ENCODE measurements at regions not wholly inside any gene's neighbourhood (a gene's known extent, or its start where the extent isn't known, plus 50 kb on each side); places are given as distances from the start of the nearest gene placed in this dataset.

DNA sequence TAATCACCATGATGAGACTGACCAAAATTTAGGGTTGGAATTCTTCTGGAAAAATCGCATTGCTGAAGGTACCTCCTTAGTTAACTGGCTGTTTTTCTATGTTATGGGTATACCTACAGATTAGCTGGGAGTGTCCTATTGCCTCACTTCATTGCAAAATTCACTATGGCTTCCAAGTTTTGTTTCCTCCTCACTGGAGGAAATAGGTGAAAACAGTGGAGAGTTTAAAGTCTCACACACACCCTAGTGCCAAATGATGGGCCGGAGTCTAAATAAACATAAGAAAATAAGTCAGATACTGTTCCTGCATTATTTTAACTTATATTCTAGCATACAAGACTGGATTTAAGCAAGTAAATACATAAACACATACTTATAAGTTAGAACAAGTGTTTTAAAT, 98.2 kb downstream of the AHR start:
- intact Hi-C loops (cut with DNase I, micrococcal nuclease), result no loop called here
- Mint-ChIP-seq H3K27me3 (peaks cover 10% of the 10 kb centered on the region), H3K4me3 (no peak overlapping the region), H3K4me1 (peaks cover 13% of the 10 kb centered on the region), H3K9me3 (ENCODE audit: low read depth) (peaks cover 16% of the 10 kb centered on the region), H3K36me3 (ENCODE audit: low read depth) (peaks cover 2% of the 10 kb centered on the region), H3K27ac (no peak overlapping the region)
- no peak for ATAC-seq
- ChIA-PET POLR2A (no interaction called here), CTCF (no interaction called here)
- no peak for DNase-seq

DNA sequence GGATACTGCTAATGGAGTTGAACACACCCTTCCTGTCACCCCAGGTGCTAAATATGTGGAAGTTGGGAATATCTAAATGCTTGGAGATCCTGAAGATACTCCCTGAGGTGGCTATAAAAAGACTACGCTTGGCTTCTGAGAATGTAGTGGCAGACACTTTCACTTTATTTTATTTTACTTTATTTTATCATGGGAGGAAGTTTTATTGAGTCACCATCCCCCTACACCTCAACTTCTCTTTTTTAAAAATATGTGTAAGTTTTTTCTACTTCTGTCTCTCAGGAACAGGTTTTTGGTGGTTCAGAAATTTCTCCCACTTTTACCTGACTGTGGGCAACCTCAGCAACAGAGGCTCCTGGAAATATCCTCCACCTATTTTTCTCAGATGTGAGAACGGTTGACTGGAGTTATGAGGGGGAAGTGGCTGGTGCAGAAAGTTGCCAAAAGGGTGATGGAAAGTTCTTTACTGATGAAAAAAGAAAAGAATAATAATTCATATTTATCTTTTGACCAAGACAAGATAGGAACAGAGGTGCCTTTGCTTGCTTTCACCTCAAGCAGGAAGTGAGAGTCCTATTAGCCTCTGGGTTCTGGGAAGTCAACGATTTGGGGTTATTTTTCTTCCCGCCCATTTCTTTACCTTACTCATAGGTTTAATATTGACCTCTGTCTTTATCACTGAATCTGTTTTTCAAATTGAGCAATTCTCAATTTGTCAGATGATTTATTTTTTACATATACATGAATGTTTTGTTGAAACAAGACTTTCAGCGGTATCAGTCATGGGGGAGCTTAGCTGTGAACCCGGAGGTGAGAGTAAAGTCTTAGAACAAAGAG, 103.6 kb downstream of the AHR start:
- peak overlapping the region; percentile 17 for H3K4me3 Mint-ChIP-seq
- CTCF ChIA-PET, result interaction anchor here (0.7 to 1.7 kb wide), 4 partner anchors 40 to 253 kb away, joined by 3 to 4 read pairs (median 3); no protein-coding TSS in a partner anchor
- H3K9me3 Mint-ChIP-seq (ENCODE audit: low read depth), result no peaks in the 10 kb centered on the region
- POLR2A ChIA-PET, result interaction anchor here (0.9 to 1.2 kb wide), 2 partner anchors 90 to 242 kb away, joined by 3 read pairs; no protein-coding TSS in a partner anchor
- no peaks in the 10 kb centered on the region for H3K36me3 Mint-ChIP-seq (ENCODE audit: low read depth)
- H3K27me3 Mint-ChIP-seq, result peaks cover 5% of the 10 kb centered on the region
- DNase-seq (peak; percentile 29), ATAC-seq (peak; percentile 82)
- H3K4me1 Mint-ChIP-seq, result peaks cover 26% of the 10 kb centered on the region
- H3K27ac Mint-ChIP-seq, result peak overlapping the region; percentile 83
- intact Hi-C loops (cut with DNase I, micrococcal nuclease), result loop anchor here (1.0 to 5.0 kb wide), 5 partner anchors 37 to 263 kb away; no protein-coding TSS in a partner anchor

DNA sequence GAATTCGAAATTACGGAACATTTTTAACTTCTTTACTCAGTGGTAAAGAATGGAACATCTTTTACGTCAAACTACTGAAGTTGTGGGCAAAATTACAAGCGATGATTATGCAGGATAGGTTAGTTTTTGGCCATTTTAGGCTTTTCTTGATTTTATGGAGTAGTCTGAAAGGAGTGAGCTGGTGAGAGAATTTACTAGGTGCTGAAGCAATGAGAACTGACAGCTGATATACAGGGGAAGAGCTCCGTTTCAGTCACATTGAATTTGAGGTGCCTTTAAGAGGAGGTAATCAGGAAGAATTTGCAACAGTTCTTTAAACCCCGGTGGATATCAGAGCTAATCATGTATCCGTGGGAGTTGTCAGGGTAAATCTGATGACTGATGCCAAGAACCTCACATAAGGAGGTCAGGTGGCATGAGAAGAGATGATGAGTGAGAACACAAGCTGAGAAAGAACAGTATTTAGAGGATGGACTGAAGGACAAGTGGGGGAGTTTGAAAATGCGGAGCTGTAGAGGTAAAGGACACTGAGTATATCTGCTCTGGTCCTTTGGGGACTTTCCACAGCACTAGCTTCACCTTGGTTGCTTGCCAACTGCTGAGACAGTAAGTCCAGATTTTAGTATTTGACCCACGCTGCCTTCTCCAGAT, 104.3 kb downstream of the AHR start:
- Mint-ChIP-seq H3K27ac (peak overlapping the region; percentile 83), H3K36me3 (ENCODE audit: low read depth) (no peaks in the 10 kb centered on the region), H3K4me3 (peak overlapping the region; percentile 17), H3K27me3 (peaks cover 3% of the 10 kb centered on the region), H3K4me1 (peaks cover 28% of the 10 kb centered on the region), H3K9me3 (ENCODE audit: low read depth) (no peaks in the 10 kb centered on the region)
- ChIA-PET POLR2A (interaction anchor here (0.7 to 1.2 kb wide), 5 partner anchors 90 to 648 kb away, joined by 3 to 6 read pairs (median 3); no protein-coding TSS in a partner anchor), CTCF (interaction anchor here (0.6 to 1.7 kb wide), 7 partner anchors 39 to 989 kb away, joined by 3 to 4 read pairs (median 3); no protein-coding TSS in a partner anchor)
- peak; percentile 69 for ATAC-seq
- intact Hi-C loops (cut with DNase I, micrococcal nuclease), result loop anchor here (1.0 to 5.0 kb wide), 5 partner anchors 36 to 264 kb away; no protein-coding TSS in a partner anchor
- peak; percentile 21 for DNase-seq

DNA sequence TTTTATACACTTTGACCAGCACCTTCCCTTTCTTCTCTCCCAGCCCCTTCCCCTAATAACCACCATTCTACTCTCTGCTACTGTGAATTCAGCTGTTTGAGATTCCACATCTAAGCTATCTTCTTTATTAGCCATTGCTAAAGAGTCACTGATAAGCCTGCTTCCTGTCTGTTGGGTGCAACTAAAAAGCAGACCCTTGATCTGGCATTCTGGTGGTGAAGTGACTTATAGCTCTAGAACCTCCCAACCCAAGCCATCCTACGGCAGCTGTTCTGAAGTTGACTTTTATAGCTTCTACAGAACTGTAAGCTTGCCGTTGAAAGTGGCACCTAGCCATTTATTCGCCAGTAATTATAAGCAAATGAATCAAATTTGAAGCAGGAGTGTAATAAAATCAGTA, 105.6 kb downstream of the AHR start:
- ATAC-seq (no peak), DNase-seq (no peak)
- Mint-ChIP-seq H3K27ac (peak overlapping the region; percentile 10), H3K36me3 (ENCODE audit: low read depth) (no peaks in the 10 kb centered on the region), H3K4me3 (no peak overlapping the region), H3K4me1 (peaks cover 28% of the 10 kb centered on the region), H3K9me3 (ENCODE audit: low read depth) (no peaks in the 10 kb centered on the region), H3K27me3 (peaks cover 3% of the 10 kb centered on the region)
- intact Hi-C loops (cut with DNase I, micrococcal nuclease), result loop anchor here in 1 of 2 experiments (5.0 kb wide), 1 partner anchor 262 kb away; no protein-coding TSS in a partner anchor
- POLR2A ChIA-PET, result no interaction called here
- CTCF ChIA-PET, result interaction anchor here (0.5 to 1.3 kb wide), 4 partner anchors 26 to 669 kb away, joined by 3 to 6 read pairs (median 4); no protein-coding TSS in a partner anchor

DNA sequence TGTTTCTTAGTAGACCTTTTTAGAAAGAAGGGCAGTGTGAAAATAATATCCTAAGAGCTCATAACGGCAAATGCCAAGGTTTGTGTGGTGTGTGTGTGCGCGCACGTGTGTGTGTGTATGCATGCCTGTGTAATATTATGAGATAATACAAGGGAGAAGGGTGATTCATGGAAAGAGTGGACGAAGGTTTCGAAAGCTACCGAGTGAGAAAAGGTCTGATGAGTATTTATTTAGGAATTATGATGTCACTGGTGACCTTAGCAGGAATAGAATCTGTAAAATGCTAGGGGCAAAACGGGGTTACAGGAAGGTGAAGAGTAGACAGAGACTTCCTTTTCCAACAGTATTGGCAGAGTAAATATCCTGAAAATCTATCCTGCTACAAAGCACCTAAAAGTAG, 107.3 kb downstream of the AHR start:
- no peaks in the 10 kb centered on the region for H3K9me3 Mint-ChIP-seq (ENCODE audit: low read depth)
- no peak for ATAC-seq
- CTCF ChIA-PET, result no interaction called here
- H3K4me1 Mint-ChIP-seq, result peaks cover 22% of the 10 kb centered on the region
- no peaks in the 10 kb centered on the region for H3K36me3 Mint-ChIP-seq (ENCODE audit: low read depth)
- no peak for DNase-seq
- no peak overlapping the region for H3K4me3 Mint-ChIP-seq
- peaks cover 3% of the 10 kb centered on the region for H3K27me3 Mint-ChIP-seq
- POLR2A ChIA-PET, result no interaction called here
- intact Hi-C loops (cut with DNase I, micrococcal nuclease), result no loop called here
- no peak overlapping the region for H3K27ac Mint-ChIP-seq

DNA sequence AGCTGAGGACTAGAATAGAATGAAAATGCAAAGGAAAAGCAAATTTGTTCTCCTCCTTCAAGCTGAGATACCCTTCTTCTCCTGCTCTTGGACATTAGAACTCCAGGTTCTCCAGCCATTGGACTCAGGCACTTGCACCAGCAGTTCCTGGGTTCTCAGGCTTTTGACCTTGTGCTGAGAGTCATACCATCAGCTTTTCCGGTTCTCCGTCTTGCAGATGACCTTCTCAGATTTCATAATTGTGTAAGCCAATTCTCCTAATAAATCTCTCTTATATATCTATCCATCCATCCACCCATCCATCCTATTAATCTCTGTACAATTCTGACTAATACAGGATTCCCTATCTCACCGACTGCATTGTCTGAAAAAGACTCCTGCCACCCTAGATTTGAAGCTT, 108.3 kb downstream of the AHR start:
- Mint-ChIP-seq H3K27me3 (peaks cover 3% of the 10 kb centered on the region), H3K36me3 (ENCODE audit: low read depth) (no peaks in the 10 kb centered on the region), H3K4me3 (no peak overlapping the region), H3K9me3 (ENCODE audit: low read depth) (no peaks in the 10 kb centered on the region), H3K27ac (no peak overlapping the region), H3K4me1 (peaks cover 15% of the 10 kb centered on the region)
- ChIA-PET CTCF (no interaction called here), POLR2A (no interaction called here)
- DNase-seq (no peak), ATAC-seq (no peak)
- intact Hi-C loops (cut with DNase I, micrococcal nuclease), result no loop called here

DNA sequence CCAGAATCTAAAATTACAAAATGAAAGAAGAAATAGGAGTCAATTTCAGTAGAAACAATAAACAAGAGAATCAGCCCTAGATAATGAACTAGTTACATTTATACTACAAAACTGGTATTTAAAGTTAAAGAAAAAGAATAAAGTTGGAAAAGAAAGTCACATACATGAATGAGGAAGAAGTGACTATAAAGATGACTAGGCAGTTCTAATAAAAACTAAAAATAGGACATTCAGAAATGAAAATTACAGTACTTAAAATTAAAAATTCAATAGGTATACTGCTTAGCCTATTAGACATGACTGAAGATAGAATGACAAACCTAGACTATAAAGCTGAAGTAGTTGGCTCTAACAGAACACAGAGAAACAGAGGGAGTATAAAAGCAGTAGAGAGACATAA, 108.8 kb downstream of the AHR start:
- Mint-ChIP-seq H3K36me3 (ENCODE audit: low read depth) (no peaks in the 10 kb centered on the region), H3K27ac (no peak overlapping the region), H3K27me3 (peaks cover 3% of the 10 kb centered on the region), H3K4me3 (no peak overlapping the region), H3K9me3 (ENCODE audit: low read depth) (no peaks in the 10 kb centered on the region), H3K4me1 (peaks cover 11% of the 10 kb centered on the region)
- ChIA-PET POLR2A (no interaction called here), CTCF (no interaction called here)
- intact Hi-C loops (cut with DNase I, micrococcal nuclease), result no loop called here
- ATAC-seq, result no peak
- no peak for DNase-seq

DNA sequence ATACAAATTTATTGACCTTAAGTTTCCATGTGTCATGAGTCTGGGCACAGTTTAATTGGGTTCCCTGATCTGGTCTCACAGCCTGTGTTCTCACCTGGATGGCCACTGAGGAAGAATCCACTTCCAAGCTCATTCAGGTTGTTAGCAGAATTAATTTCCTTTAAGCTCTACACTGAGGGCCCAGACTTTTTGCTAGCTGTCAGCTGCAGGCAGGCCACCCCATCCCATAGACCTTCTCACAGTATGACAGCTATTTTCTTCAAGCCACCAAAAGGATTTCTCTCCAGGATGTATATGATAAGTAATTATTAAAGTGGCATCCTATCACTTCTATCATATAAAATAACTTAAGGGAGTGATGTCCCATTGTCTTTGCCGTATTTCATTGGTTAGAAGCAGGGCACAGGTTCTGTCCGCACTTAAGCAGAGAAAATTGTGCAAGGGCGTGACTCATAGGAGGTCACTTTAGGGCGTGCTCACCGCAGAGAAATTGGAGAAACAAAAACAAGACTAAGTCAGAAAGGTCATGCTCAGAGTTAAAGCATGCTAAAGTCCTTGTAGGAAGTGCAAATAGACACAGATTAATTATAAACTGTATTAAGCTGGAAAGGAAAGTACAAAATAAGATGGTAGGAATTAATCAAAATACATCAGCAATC, 109.9 kb downstream of the AHR start:
- ATAC-seq (no peak), DNase-seq (no peak)
- no peaks in the 10 kb centered on the region for H3K9me3 Mint-ChIP-seq (ENCODE audit: low read depth)
- intact Hi-C loops (cut with DNase I, micrococcal nuclease), result no loop called here
- no peak overlapping the region for H3K4me3 Mint-ChIP-seq
- peaks cover 2% of the 10 kb centered on the region for H3K4me1 Mint-ChIP-seq
- ChIA-PET CTCF (no interaction called here), POLR2A (interaction anchor here (0.6 kb wide), 1 partner anchor 659 kb away, joined by 5 read pairs; no protein-coding TSS in a partner anchor)
- no peak overlapping the region for H3K27ac Mint-ChIP-seq
- peaks cover 3% of the 10 kb centered on the region for H3K27me3 Mint-ChIP-seq
- no peaks in the 10 kb centered on the region for H3K36me3 Mint-ChIP-seq (ENCODE audit: low read depth)

DNA sequence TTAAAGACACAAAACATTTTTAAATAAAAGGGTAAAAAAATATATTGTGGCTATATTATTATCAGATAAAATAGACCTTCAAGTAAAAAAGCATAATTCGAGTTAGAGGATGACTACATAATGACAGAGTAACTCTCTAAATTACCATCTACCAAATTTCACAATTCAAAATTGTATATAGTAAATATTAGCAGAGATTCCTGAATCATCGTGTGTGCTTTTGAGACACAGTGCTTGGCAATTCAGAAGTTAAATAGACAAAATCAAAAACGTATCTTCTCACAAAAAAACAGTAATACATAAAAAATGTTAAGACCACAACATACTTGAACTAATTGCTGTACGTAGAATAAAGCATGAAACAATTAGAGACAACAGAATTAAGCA, 110.4 kb downstream of the AHR start:
- intact Hi-C loops (cut with DNase I, micrococcal nuclease), result no loop called here
- CTCF ChIA-PET, result no interaction called here
- POLR2A ChIA-PET, result interaction anchor here (0.6 kb wide), 1 partner anchor 658 kb away, joined by 5 read pairs; no protein-coding TSS in a partner anchor
- H3K9me3 Mint-ChIP-seq (ENCODE audit: low read depth), result no peaks in the 10 kb centered on the region
- H3K27me3 Mint-ChIP-seq, result peaks cover 3% of the 10 kb centered on the region
- H3K36me3 Mint-ChIP-seq (ENCODE audit: low read depth), result no peaks in the 10 kb centered on the region
- no peak overlapping the region for H3K4me3 Mint-ChIP-seq
- DNase-seq, result no peak
- no peak for ATAC-seq
- H3K27ac Mint-ChIP-seq, result no peak overlapping the region
- peaks cover 2% of the 10 kb centered on the region for H3K4me1 Mint-ChIP-seq

DNA sequence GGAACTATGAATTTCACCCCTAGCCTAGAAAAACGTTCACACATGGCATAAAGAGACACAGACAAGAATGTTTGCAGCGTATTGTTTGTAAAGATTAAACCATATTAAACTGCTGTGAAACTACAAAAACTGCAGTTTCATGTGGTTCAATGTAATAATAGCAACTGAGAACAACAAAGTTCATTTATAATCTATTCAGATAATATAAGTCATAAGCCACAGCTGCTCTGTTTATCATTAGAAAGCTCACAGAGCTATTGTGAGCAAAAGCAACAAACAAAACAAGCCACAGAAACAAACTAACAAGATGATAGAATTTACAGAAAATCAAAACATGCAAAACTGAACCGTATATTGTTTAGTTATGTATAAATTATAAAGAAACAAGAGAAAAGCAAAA, 113.5 kb downstream of the AHR start:
- DNase-seq (no peak), ATAC-seq (no peak)
- no peak overlapping the region for H3K4me3 Mint-ChIP-seq

DNA sequence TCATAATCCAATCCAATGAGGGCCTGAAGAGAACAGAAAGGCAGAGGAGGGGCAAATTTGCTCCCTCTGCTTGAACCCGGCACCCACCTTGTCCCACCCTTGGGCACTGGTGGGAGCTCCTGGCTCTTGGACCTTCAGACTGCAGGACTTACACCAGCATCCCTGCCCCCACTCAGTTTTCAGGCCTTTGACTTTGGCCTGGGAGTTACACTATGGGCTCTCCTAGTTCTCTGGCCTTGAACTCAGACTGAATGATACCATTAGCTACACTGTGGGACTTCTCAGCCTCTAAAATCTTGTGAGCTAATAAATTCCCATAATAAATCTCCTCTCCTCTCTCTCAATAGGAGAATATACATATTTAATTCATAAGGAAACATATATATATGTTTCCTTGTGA, 114.4 kb downstream of the AHR start:
- H3K36me3 Mint-ChIP-seq (ENCODE audit: low read depth), result no peaks in the 10 kb centered on the region
- ChIA-PET CTCF (no interaction called here), POLR2A (no interaction called here)
- no peaks in the 10 kb centered on the region for H3K9me3 Mint-ChIP-seq (ENCODE audit: low read depth)
- intact Hi-C loops (cut with DNase I, micrococcal nuclease), result no loop called here
- H3K27ac Mint-ChIP-seq, result no peak overlapping the region
- DNase-seq (no peak), ATAC-seq (no peak)
- H3K4me1 Mint-ChIP-seq, result no peaks in the 10 kb centered on the region
- H3K4me3 Mint-ChIP-seq, result no peak overlapping the region
- H3K27me3 Mint-ChIP-seq, result no peaks in the 10 kb centered on the region

More for the DNA sequence above, 113.5 kb downstream of the AHR start:
- intact Hi-C loops (cut with DNase I, micrococcal nuclease), result no loop called here
- ChIA-PET CTCF (no interaction called here), POLR2A (no interaction called here)
- no peaks in the 10 kb centered on the region for H3K36me3 Mint-ChIP-seq (ENCODE audit: low read depth)
- no peak overlapping the region for H3K27ac Mint-ChIP-seq
- H3K9me3 Mint-ChIP-seq (ENCODE audit: low read depth), result no peaks in the 10 kb centered on the region
- H3K4me1 Mint-ChIP-seq, result peaks cover 2% of the 10 kb centered on the region
- H3K27me3 Mint-ChIP-seq, result no peaks in the 10 kb centered on the region
